HEK293T (cell line): ENCODE measurements at regions not wholly inside any gene's neighbourhood (a gene's known extent, or its start where the extent isn't known, plus 50 kb on each side); places are given as distances from the start of the nearest gene placed in this dataset.

Source experiments
- BHLHE40 ChIP-seq: fragments of 450-650 bp; IDR thresholded peaks from 2 replicates; pipeline ENCODE4 v1.6.1; 2016; ENCODE audit warnings: mild to moderate bottlenecking, moderate library complexity, borderline replicate concordance
- CTBP1 ChIP-seq: fragments of 450-650 bp; IDR thresholded peaks from 2 replicates; pipeline ENCODE4 v1.6.1; 2016; ENCODE audit warnings: borderline replicate concordance
- FOXA1 ChIP-seq: fragments of 450-650 bp; IDR thresholded peaks from 2 replicates; pipeline ENCODE4 v1.6.1; 2016; ENCODE audit warnings: mild to moderate bottlenecking
- FOXK2 ChIP-seq: fragments of 450-650 bp; IDR thresholded peaks from 2 replicates; pipeline ENCODE4 v1.6.1; 2016; ENCODE audit warnings: mild to moderate bottlenecking
- FOXM1 ChIP-seq: fragments of 450-650 bp; IDR thresholded peaks from 2 replicates; pipeline ENCODE4 v1.6.1; 2017; ENCODE audit warnings: mild to moderate bottlenecking, borderline replicate concordance
- HDGF ChIP-seq: fragments of 450-650 bp; IDR thresholded peaks from 2 replicates; pipeline ENCODE4 v1.6.1; 2017; ENCODE audit warnings: antibody characterized with exemption, borderline replicate concordance
- L3MBTL2 ChIP-seq: fragments of 450-650 bp; conservative IDR thresholded peaks from 2 replicates; pipeline ENCODE4 v1.6.1; 2016; ENCODE audit warnings: mild to moderate bottlenecking
- PKNOX1 ChIP-seq: fragments of 450-650 bp; IDR thresholded peaks from 2 replicates; pipeline ENCODE4 v1.6.1; 2016
- SP1 ChIP-seq: fragments of 450-650 bp; IDR thresholded peaks from 2 replicates; pipeline ENCODE4 v1.6.1; 2017
- SUZ12 ChIP-seq: fragments of 450-650 bp; IDR thresholded peaks from 2 replicates; pipeline ENCODE4 v1.6.1; 2016; ENCODE audit warnings: mild to moderate bottlenecking
- TARDBP ChIP-seq: fragments of 450-650 bp; IDR thresholded peaks from 2 replicates; pipeline ENCODE4 v1.6.1; 2016
- ZNF384 ChIP-seq: fragments of 450-650 bp; IDR thresholded peaks from 2 replicates; pipeline ENCODE4 v1.6.1; 2016

GRCh38 chr5:38726279-38726678 is 119.5 kb upstream of the OSMR start:
- TF ChIP-seq TARDBP (no peak), BHLHE40 (no peak), FOXA1 (no peak), HDGF (no peak), L3MBTL2 (no peak), SP1 (no peak), SUZ12 (no peak), ZNF384 (no peak), PKNOX1 (no peak), FOXK2 (no peak), CTBP1 (no peak), FOXM1 (no peak)
